Adrenal gland (tissue), 5 donors: ENCODE measurements at regions not wholly inside any gene's neighbourhood (a gene's known extent, or its start where the extent isn't known, plus 50 kb on each side); places are given as distances from the start of the nearest gene placed in this dataset.

ENCODE experiments used
- POLR2A ChIP-seq, 2 donors: fragments of 450-650 bp; IDR thresholded peaks; one replicate each; pipeline ENCODE4 v1.6.1; 2017; ENCODE audit warnings: antibody characterized with exemption in 2 of 2, mild to moderate bottlenecking in 2 of 2, moderate library complexity in 1 of 2
- TF ChIP-seq, protein P1 (sequence below), 6 experiments: fragments of 450-650 bp in 4 of 6; fragments of 200-600 bp in 2 of 6; sonication (generic) in 1 of 6; IDR thresholded peaks; 1 replicate in 5 of 6; 2 replicates in 1 of 6; pipeline versions ENCODE4 v1.5.1 to v1.8.0; 2016 to 2021; ENCODE audit warnings: antibody characterized with exemption in 6 of 6, mild to moderate bottlenecking in 2 of 6, moderate library complexity in 1 of 6
- donor health status: DM: no; HTN: no; CAD: no.

DNA sequence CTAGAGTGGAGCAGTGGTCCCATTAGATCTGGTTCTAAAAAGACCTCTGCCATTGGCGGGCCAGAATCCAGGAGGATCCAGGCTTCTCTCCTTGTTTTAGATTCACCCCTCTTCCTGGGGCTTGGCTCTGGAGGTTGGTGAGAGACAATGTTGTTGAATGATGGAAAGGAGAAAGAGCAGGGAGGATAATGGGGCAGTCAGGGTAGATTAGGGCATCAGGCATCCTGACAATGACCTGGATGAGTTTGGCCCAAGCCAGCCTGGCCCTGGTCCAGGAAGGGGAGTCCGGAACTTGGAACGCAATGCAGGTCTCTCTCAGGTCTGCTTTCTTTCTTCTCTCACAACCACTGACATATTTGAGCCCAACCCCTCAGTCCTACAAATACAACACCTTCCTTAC lies 260.1 kb upstream of the RASGRP1 start:
- TF ChIP-seq, protein P1, sequence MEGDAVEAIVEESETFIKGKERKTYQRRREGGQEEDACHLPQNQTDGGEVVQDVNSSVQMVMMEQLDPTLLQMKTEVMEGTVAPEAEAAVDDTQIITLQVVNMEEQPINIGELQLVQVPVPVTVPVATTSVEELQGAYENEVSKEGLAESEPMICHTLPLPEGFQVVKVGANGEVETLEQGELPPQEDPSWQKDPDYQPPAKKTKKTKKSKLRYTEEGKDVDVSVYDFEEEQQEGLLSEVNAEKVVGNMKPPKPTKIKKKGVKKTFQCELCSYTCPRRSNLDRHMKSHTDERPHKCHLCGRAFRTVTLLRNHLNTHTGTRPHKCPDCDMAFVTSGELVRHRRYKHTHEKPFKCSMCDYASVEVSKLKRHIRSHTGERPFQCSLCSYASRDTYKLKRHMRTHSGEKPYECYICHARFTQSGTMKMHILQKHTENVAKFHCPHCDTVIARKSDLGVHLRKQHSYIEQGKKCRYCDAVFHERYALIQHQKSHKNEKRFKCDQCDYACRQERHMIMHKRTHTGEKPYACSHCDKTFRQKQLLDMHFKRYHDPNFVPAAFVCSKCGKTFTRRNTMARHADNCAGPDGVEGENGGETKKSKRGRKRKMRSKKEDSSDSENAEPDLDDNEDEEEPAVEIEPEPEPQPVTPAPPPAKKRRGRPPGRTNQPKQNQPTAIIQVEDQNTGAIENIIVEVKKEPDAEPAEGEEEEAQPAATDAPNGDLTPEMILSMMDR (IDR thresholded peaks at IDR 0.05), result no peak
- TF ChIP-seq POLR2A (IDR thresholded peaks at IDR 0.05), result no peak
